HuH-7 (cell line): ENCODE measurements at regions not wholly inside any gene's neighbourhood (a gene's known extent, or its start where the extent isn't known, plus 50 kb on each side); places are given as distances from the start of the nearest gene placed in this dataset.

Source experiments
- DNase-seq: peaks from one replicate; pipeline ENCODE4 v3.0.0; 2011; ENCODE audit warnings: low spot score

- DNase-seq, result no peak
Measured at GRCh38 chr7:10122551-10123100, 851.0 kb upstream of the PHF14 start.

- DNase-seq, result no peak
Measured at GRCh38 chr7:10128748-10129147, 844.9 kb upstream of the PHF14 start.

GRCh38 chr7:10138087-10138854 lies 835.4 kb upstream of the PHF14 start:
- no peak for DNase-seq

- no peak for DNase-seq
Measured at GRCh38 chr7:10146271-10146670, 827.4 kb upstream of the PHF14 start.

- DNase-seq, result no peak
Measured at GRCh38 chr7:10156972-10157371, 816.7 kb upstream of the PHF14 start.

GRCh38 chr7:10181996-10182395 lies 791.7 kb upstream of the PHF14 start:
- DNase-seq, result no peak

- DNase-seq, result no peak
Measured at GRCh38 chr7:10192074-10192473, 781.6 kb upstream of the PHF14 start.

GRCh38 chr7:10205696-10206095 lies 768.0 kb upstream of the PHF14 start:
- no peak for DNase-seq

- DNase-seq, result no peak
Measured at GRCh38 chr7:10210000-10210399, 763.7 kb upstream of the PHF14 start.

- no peak for DNase-seq
Measured at GRCh38 chr7:10211016-10211415, 762.7 kb upstream of the PHF14 start.

- DNase-seq, result no peak
Measured at GRCh38 chr7:10211861-10212260, 761.8 kb upstream of the PHF14 start.

GRCh38 chr7:10212649-10213048 lies 761.0 kb upstream of the PHF14 start:
- DNase-seq, result no peak

GRCh38 chr7:10216462-10216861 lies 757.2 kb upstream of the PHF14 start:
- no peak for DNase-seq

GRCh38 chr7:10221084-10221483 lies 752.6 kb upstream of the PHF14 start:
- DNase-seq, result no peak

- no peak for DNase-seq
Measured at GRCh38 chr7:10222976-10223375, 750.7 kb upstream of the PHF14 start.

GRCh38 chr7:10225275-10225674 lies 748.4 kb upstream of the PHF14 start:
- no peak for DNase-seq

GRCh38 chr7:10237306-10237705 lies 736.4 kb upstream of the PHF14 start:
- no peak for DNase-seq

GRCh38 chr7:10238641-10239040 lies 735.0 kb upstream of the PHF14 start:
- no peak for DNase-seq

- DNase-seq, result no peak
Measured at GRCh38 chr7:10239695-10240345, 733.9 kb upstream of the PHF14 start.

- DNase-seq, result no peak
Measured at GRCh38 chr7:10245406-10245805, 728.3 kb upstream of the PHF14 start.

- no peak for DNase-seq
Measured at GRCh38 chr7:10257438-10257837, 716.2 kb upstream of the PHF14 start.

- no peak for DNase-seq
Measured at GRCh38 chr7:10266976-10267375, 706.7 kb upstream of the PHF14 start.

- no peak for DNase-seq
Measured at GRCh38 chr7:10268034-10268433, 705.6 kb upstream of the PHF14 start.

GRCh38 chr7:10282909-10283308 lies 690.8 kb upstream of the PHF14 start:
- DNase-seq, result no peak
